ENCODE measurements at regions not wholly inside any gene's neighbourhood (a gene's known extent, or its start where the extent isn't known, plus 50 kb on each side); places are given as distances from the start of the nearest gene placed in this dataset.

- Histone ChIP-seq H3K4me1 (ENCODE audit: control insufficient read depth in 2 of 2, insufficient read depth in 2 of 2, low read length in 2 of 2) (peaks cover 19 to 53% of the 10 kb centered on the region in 2 donors), H3K9me3 (ENCODE audit: control insufficient read depth in 2 of 2, insufficient read depth in 1 of 2, low read length in 1 of 2) (no peaks in the 10 kb centered on the region), H3K27ac (ENCODE audit: low read depth in 1 of 2, low read length in 1 of 2) (no peak overlapping the region), H3K4me3 (ENCODE audit: low read length in 2 of 2) (no peak overlapping the region), H3K36me3 (ENCODE audit: control insufficient read depth in 2 of 2, insufficient read depth in 2 of 2, low read length in 1 of 2) (no peaks in the 10 kb centered on the region), H3K27me3 (ENCODE audit: control insufficient read depth in 2 of 2, insufficient read depth in 1 of 2, low read length in 1 of 2) (no peaks in the 10 kb centered on the region)
- no peak for DNase-seq (ENCODE audit: low read depth in 6 of 9, low spot score in 9 of 9)
These were observed 62.3 kb upstream of the ARHGEF3 start for GRCh38 chr3:56864090-56864489.

DNA sequence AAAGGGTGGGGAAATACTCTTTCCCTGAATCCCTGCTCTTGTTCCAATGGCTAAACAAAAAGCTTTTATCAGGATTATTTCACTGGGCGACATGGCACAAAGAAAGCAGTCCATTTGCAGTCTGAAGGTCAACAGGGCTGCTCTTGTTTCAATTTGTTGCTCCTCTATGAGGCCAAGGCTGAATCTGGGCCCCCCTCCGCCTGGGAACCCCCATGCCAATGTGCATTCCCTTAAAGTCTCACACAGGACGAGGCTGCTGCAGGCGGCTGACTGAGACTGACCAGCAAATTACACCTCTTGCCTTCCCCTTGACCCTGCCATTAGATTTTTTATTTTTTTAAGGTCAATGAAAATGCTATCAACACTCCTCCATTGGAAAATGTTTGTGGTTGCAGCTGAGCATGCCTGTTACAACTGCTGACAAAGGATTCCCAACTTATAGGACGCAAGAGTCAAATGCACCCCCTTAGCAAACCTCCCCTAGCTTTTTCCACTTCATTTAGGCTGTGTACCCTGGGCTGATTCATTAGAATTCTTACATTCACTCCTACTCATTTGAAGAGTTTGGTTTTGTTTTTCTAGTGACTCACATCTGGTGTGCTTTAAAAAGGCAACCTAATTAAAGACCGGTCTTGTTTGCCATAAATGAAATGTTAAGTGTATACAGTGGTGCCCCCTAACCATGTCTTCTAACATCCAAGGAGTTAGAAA, 60.8 kb upstream of the ARHGEF3 start:
- 90% methylated on average over 6 of the region's 6 CpGs for WGBS
- Histone ChIP-seq H3K4me1 (ENCODE audit: control insufficient read depth in 2 of 2, insufficient read depth in 2 of 2, low read length in 2 of 2) (peaks cover 22 to 60% of the 10 kb centered on the region in 2 donors), H3K36me3 (ENCODE audit: control insufficient read depth in 2 of 2, insufficient read depth in 2 of 2, low read length in 1 of 2) (no peaks in the 10 kb centered on the region), H3K9me3 (ENCODE audit: control insufficient read depth in 2 of 2, insufficient read depth in 1 of 2, low read length in 1 of 2) (no peaks in the 10 kb centered on the region), H3K27ac (ENCODE audit: low read depth in 1 of 2, low read length in 1 of 2) (peak overlapping the region in 1 of 2 donors; percentile 39), H3K4me3 (ENCODE audit: low read length in 2 of 2) (no peak overlapping the region), H3K27me3 (ENCODE audit: control insufficient read depth in 2 of 2, insufficient read depth in 1 of 2, low read length in 1 of 2) (no peaks in the 10 kb centered on the region)
- no peak for DNase-seq (ENCODE audit: low read depth in 6 of 9, low spot score in 9 of 9)

GRCh38 chr3:56861511-56861910, 59.8 kb upstream of the ARHGEF3 start:
- Histone ChIP-seq H3K27ac (ENCODE audit: low read depth in 1 of 2, low read length in 1 of 2) (peak overlapping the region; percentile 39 to 79), H3K36me3 (ENCODE audit: control insufficient read depth in 2 of 2, insufficient read depth in 2 of 2, low read length in 1 of 2) (no peaks in the 10 kb centered on the region), H3K9me3 (ENCODE audit: control insufficient read depth in 2 of 2, insufficient read depth in 1 of 2, low read length in 1 of 2) (no peaks in the 10 kb centered on the region), H3K4me1 (ENCODE audit: control insufficient read depth in 2 of 2, insufficient read depth in 2 of 2, low read length in 2 of 2) (peaks cover 23 to 69% of the 10 kb centered on the region in 2 donors), H3K27me3 (ENCODE audit: control insufficient read depth in 2 of 2, insufficient read depth in 1 of 2, low read length in 1 of 2) (no peaks in the 10 kb centered on the region), H3K4me3 (ENCODE audit: low read length in 2 of 2) (no peak overlapping the region)
- WGBS = 81% methylated on average over 3 of the region's 3 CpGs
- no peak for DNase-seq (ENCODE audit: low read depth in 6 of 9, low spot score in 9 of 9)

DNA sequence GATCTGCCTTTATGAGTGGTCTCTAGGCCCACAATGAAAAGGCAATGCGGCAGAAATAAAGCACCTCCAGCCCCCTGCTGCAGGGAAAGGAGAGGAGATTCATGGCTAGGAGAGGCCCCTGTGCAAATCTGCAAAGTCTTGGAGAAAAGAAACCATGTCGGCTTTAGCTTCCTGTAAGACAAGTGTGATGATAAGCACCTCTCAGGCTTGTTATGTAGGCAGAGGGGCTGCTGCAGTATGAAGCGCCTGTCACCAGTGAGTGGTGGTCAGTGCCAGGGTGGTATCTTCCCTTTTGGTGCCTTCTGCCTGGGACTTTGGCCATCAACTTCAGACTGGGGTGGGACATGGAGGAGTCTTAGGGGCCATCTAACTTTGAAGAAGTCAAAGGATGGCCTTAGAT, 59.2 kb upstream of the ARHGEF3 start:
- H3K36me3 ChIP-seq (ENCODE audit: control insufficient read depth in 2 of 2, insufficient read depth in 2 of 2, low read length in 1 of 2) = no peaks in the 10 kb centered on the region
- WGBS = 62% methylated on average over 3 of the region's 3 CpGs
- H3K27me3 ChIP-seq (ENCODE audit: control insufficient read depth in 2 of 2, insufficient read depth in 1 of 2, low read length in 1 of 2) = no peaks in the 10 kb centered on the region
- peaks cover 23 to 71% of the 10 kb centered on the region in 2 donors for H3K4me1 ChIP-seq (ENCODE audit: control insufficient read depth in 2 of 2, insufficient read depth in 2 of 2, low read length in 2 of 2)
- peak in 1 of 9 donors; percentile 64 for DNase-seq (ENCODE audit: low read depth in 6 of 9, low spot score in 9 of 9)
- H3K27ac ChIP-seq (ENCODE audit: low read depth in 1 of 2, low read length in 1 of 2) = peak overlapping the region in 1 of 2 donors; percentile 79
- H3K9me3 ChIP-seq (ENCODE audit: control insufficient read depth in 2 of 2, insufficient read depth in 1 of 2, low read length in 1 of 2) = no peaks in the 10 kb centered on the region
- no peak overlapping the region for H3K4me3 ChIP-seq (ENCODE audit: low read length in 2 of 2)

GRCh38 chr3:56860351-56860750, 58.6 kb upstream of the ARHGEF3 start:
- DNase-seq (ENCODE audit: low read depth in 6 of 9, low spot score in 9 of 9) = no peak
- H3K36me3 ChIP-seq (ENCODE audit: control insufficient read depth in 2 of 2, insufficient read depth in 2 of 2, low read length in 1 of 2) = no peaks in the 10 kb centered on the region
- H3K9me3 ChIP-seq (ENCODE audit: control insufficient read depth in 2 of 2, insufficient read depth in 1 of 2, low read length in 1 of 2) = no peaks in the 10 kb centered on the region
- no peaks in the 10 kb centered on the region for H3K27me3 ChIP-seq (ENCODE audit: control insufficient read depth in 2 of 2, insufficient read depth in 1 of 2, low read length in 1 of 2)
- H3K4me3 ChIP-seq (ENCODE audit: low read length in 2 of 2) = no peak overlapping the region
- H3K27ac ChIP-seq (ENCODE audit: low read depth in 1 of 2, low read length in 1 of 2) = no peak overlapping the region
- H3K4me1 ChIP-seq (ENCODE audit: control insufficient read depth in 2 of 2, insufficient read depth in 2 of 2, low read length in 2 of 2) = peaks cover 23 to 73% of the 10 kb centered on the region in 2 donors

DNA sequence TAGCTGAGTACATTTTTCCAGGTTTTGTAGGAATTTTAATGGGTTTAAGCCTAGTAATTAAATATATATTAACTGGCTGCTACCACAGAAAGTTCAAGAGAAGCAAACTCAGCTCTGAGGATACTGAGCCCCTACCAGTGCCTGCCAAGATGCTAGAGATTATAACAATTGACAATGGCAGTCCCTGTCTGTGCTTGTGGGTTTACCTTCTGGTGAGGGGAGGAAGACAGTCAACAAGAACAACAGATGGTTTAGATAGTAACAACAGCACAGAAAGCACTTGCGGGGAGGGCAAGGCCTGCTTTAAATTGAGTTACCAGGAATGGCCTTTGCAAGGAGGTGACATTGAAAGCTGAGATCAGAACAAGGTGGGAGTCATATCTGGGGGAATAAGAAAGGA, 56.6 kb upstream of the ARHGEF3 start:
- Histone ChIP-seq H3K4me3 (ENCODE audit: low read length in 2 of 2) (no peak overlapping the region), H3K9me3 (ENCODE audit: control insufficient read depth in 2 of 2, insufficient read depth in 1 of 2, low read length in 1 of 2) (no peaks in the 10 kb centered on the region), H3K4me1 (ENCODE audit: control insufficient read depth in 2 of 2, insufficient read depth in 2 of 2, low read length in 2 of 2) (peaks cover 23 to 63% of the 10 kb centered on the region in 2 donors), H3K36me3 (ENCODE audit: control insufficient read depth in 2 of 2, insufficient read depth in 2 of 2, low read length in 1 of 2) (no peaks in the 10 kb centered on the region), H3K27ac (ENCODE audit: low read depth in 1 of 2, low read length in 1 of 2) (peak overlapping the region; percentile 81 to 86), H3K27me3 (ENCODE audit: control insufficient read depth in 2 of 2, insufficient read depth in 1 of 2, low read length in 1 of 2) (no peaks in the 10 kb centered on the region)
- DNase-seq (ENCODE audit: low read depth in 6 of 9, low spot score in 9 of 9) = peak in 3 of 9 donors; percentile 54 to 81 (median 61)
- 10% methylated on average over 1 of the region's 1 CpG for WGBS

GRCh38 chr3:56857178-56857577, 55.4 kb upstream of the ARHGEF3 start:
- no peaks in the 10 kb centered on the region for H3K9me3 ChIP-seq (ENCODE audit: control insufficient read depth in 2 of 2, insufficient read depth in 1 of 2, low read length in 1 of 2)
- whole genome bisulfite sequencing = 98% methylated on average over 4 of the region's 4 CpGs
- H3K27ac ChIP-seq (ENCODE audit: low read depth in 1 of 2, low read length in 1 of 2) = no peak overlapping the region
- no peak overlapping the region for H3K4me3 ChIP-seq (ENCODE audit: low read length in 2 of 2)
- H3K36me3 ChIP-seq (ENCODE audit: control insufficient read depth in 2 of 2, insufficient read depth in 2 of 2, low read length in 1 of 2) = no peaks in the 10 kb centered on the region
- H3K4me1 ChIP-seq (ENCODE audit: control insufficient read depth in 2 of 2, insufficient read depth in 2 of 2, low read length in 2 of 2) = peaks cover 19 to 54% of the 10 kb centered on the region in 2 donors
- DNase-seq (ENCODE audit: low read depth in 6 of 9, low spot score in 9 of 9) = no peak
- no peaks in the 10 kb centered on the region for H3K27me3 ChIP-seq (ENCODE audit: control insufficient read depth in 2 of 2, insufficient read depth in 1 of 2, low read length in 1 of 2)

DNA sequence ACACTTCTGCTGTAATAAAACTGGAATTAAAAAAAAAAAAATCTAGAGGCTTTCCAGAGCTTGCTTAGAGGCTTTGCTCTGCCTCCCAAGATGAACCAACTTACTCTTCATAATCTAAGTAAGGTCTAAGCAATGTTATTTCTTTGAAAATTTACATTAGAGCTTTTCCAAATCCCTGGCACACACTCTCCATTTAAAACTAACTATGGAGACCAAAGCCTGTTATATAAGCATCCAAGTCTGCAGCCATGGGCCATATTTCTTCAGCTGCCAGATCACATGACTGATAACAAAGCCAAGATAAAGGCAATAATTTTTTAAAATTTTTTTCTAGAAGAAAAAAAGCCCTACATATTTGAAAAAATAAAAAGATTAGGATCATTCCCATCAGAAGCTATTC, 55.0 kb upstream of the ARHGEF3 start:
- H3K4me1 ChIP-seq (ENCODE audit: control insufficient read depth in 2 of 2, insufficient read depth in 2 of 2, low read length in 2 of 2) = peaks cover 19 to 50% of the 10 kb centered on the region in 2 donors
- H3K27ac ChIP-seq (ENCODE audit: low read depth in 1 of 2, low read length in 1 of 2) = no peak overlapping the region
- DNase-seq (ENCODE audit: low read depth in 6 of 9, low spot score in 9 of 9) = no peak
- H3K9me3 ChIP-seq (ENCODE audit: control insufficient read depth in 2 of 2, insufficient read depth in 1 of 2, low read length in 1 of 2) = no peaks in the 10 kb centered on the region
- H3K4me3 ChIP-seq (ENCODE audit: low read length in 2 of 2) = no peak overlapping the region
- no peaks in the 10 kb centered on the region for H3K27me3 ChIP-seq (ENCODE audit: control insufficient read depth in 2 of 2, insufficient read depth in 1 of 2, low read length in 1 of 2)
- H3K36me3 ChIP-seq (ENCODE audit: control insufficient read depth in 2 of 2, insufficient read depth in 2 of 2, low read length in 1 of 2) = no peaks in the 10 kb centered on the region

- Histone ChIP-seq H3K27ac (ENCODE audit: low read depth in 1 of 2, low read length in 1 of 2) (no peak overlapping the region), H3K4me1 (ENCODE audit: control insufficient read depth in 2 of 2, insufficient read depth in 2 of 2, low read length in 2 of 2) (peaks cover 14 to 43% of the 10 kb centered on the region in 2 donors), H3K9me3 (ENCODE audit: control insufficient read depth in 2 of 2, insufficient read depth in 1 of 2, low read length in 1 of 2) (no peaks in the 10 kb centered on the region), H3K4me3 (ENCODE audit: low read length in 2 of 2) (no peak overlapping the region), H3K27me3 (ENCODE audit: control insufficient read depth in 2 of 2, insufficient read depth in 1 of 2, low read length in 1 of 2) (no peaks in the 10 kb centered on the region), H3K36me3 (ENCODE audit: control insufficient read depth in 2 of 2, insufficient read depth in 2 of 2, low read length in 1 of 2) (no peaks in the 10 kb centered on the region)
- WGBS = 87% methylated on average over 9 of the region's 9 CpGs
- no peak for DNase-seq (ENCODE audit: low read depth in 6 of 9, low spot score in 9 of 9)
These were observed 54.2 kb upstream of the ARHGEF3 start for GRCh38 chr3:56855856-56856512.
